HCT116 (cell line): ENCODE measurements at regions not wholly inside any gene's neighbourhood (a gene's known extent, or its start where the extent isn't known, plus 50 kb on each side); places are given as distances from the start of the nearest gene placed in this dataset.

Source experiments
- ATAC-seq: fragments of 200-7000 bp; cut with Tn5 transposase; 2 replicates; pipeline ENCODE4 v1.9.1; 2020; ENCODE audit warnings: mild to moderate bottlenecking, moderate library complexity
- BruUV-seq: library from RNA; stranded (reverse); fragments of 400-500 nt; replicated peaks from 2 replicates; lab custom pipeline; 2021; lab: Mats Ljungman, UMichigan
- CTCF ChIA-PET: fragments of 300-600 bp; sonication (Branson Sonifier 250); formaldehyde crosslinking; loops from one replicate; lab custom pipeline; 2021; ENCODE audit warnings: antibody characterized with exemption; lab: Charles Lee
- POLR2A ChIA-PET: fragments of 300-600, 350-600 bp; sonication (Branson Sonifier 250); formaldehyde crosslinking; loops from one replicate; lab custom pipeline; 2021; ENCODE audit warnings: antibody characterized with exemption; lab: Charles Lee
- RAD21 ChIA-PET, 2 experiments: fragments of 300-600 bp; sonication (Branson Sonifier 250); formaldehyde crosslinking; loops; one replicate each; lab custom pipeline; 2023; ENCODE audit warnings: low total read pairs in 2 of 2; ENCODE audit not compliant: uncharacterized antibody in 2 of 2, unreplicated experiment in 2 of 2, low non-redundant PET in 1 of 2; lab: Charles Lee
- DNase-seq: peaks from one replicate; pipeline ENCODE4 v3.0.0-alpha.2; 2010; ENCODE audit warnings: low read depth, low spot score
- H2AFZ ChIP-seq: fragments of 200-600 bp; shearing (Covaris generic), sonication (generic); 2 replicates; pipeline ENCODE4 v1.6.1; 2017; ENCODE audit warnings: low read depth, mixed run types, mixed read lengths, antibody characterized with exemption, low read length; ENCODE audit not compliant: poor library complexity, severe bottlenecking
- H3K27ac ChIP-seq: 2 replicates; pipeline ENCODE4 v1.5.1; 2012; ENCODE audit warnings: low read depth, low read length
- H3K27me3 ChIP-seq: fragments of 200-600 bp; sonication (generic); 2 replicates; pipeline ENCODE4 v1.6.1; 2016; ENCODE audit warnings: mixed run types, low read length, mixed read lengths; ENCODE audit not compliant: insufficient read depth
- H3K36me3 ChIP-seq, 2 experiments: fragments of 200-500 bp in 1 of 2; fragments of 200-600 bp in 1 of 2; sonication (Bioruptor generic) in 1 of 2; sonication (generic) in 1 of 2; 2 replicates each; pipeline versions ENCODE4 v1.5.1 to v1.6.1; 2014 to 2016; ENCODE audit warnings: low read length in 2 of 2, inconsistent platforms in 1 of 2, mixed read lengths in 1 of 2, mixed run types in 1 of 2; ENCODE audit not compliant: insufficient read depth in 2 of 2, control insufficient read depth in 1 of 2
- H3K4me1 ChIP-seq, 2 experiments: fragments of 200-600 bp in 1 of 2; sonication (generic) in 1 of 2; 2 replicates each; pipeline versions ENCODE4 v1.5.1 to v1.6.1; 2012 to 2017; ENCODE audit warnings: low read length in 2 of 2, inconsistent platforms in 1 of 2, mild to moderate bottlenecking in 1 of 2, mixed read lengths in 1 of 2, mixed run types in 1 of 2, moderate library complexity in 1 of 2; ENCODE audit not compliant: insufficient read depth in 2 of 2, control insufficient read depth in 1 of 2
- H3K4me2 ChIP-seq: fragments of 200-600 bp; sonication (generic); 2 replicates; pipeline ENCODE4 v1.6.1; 2017; ENCODE audit warnings: mixed run types, low read length, mixed read lengths
- H3K4me3 ChIP-seq, 2 experiments: fragments of 200-600 bp in 1 of 2; sonication (generic) in 1 of 2; replicated peaks in 1 of 2; 2 replicates each; pipeline ENCODE4 v1.5.1; 2011 to 2016; ENCODE audit warnings: low read length in 2 of 2, control low read depth in 1 of 2, low read depth in 1 of 2, mild to moderate bottlenecking in 1 of 2, mixed read lengths in 1 of 2, mixed run types in 1 of 2
- H3K79me2 ChIP-seq: fragments of 200-600 bp; sonication (generic); 2 replicates; pipeline ENCODE4 v1.6.1; 2017; ENCODE audit warnings: mild to moderate bottlenecking, mixed run types, low read length, moderate library complexity, mixed read lengths; ENCODE audit not compliant: insufficient read depth
- H3K9ac ChIP-seq: fragments of 200-600 bp; sonication (generic); 2 replicates; pipeline ENCODE4 v1.6.1; 2016; ENCODE audit warnings: low read length, mixed read lengths
- H3K9me2 ChIP-seq: fragments of 200-600 bp; sonication (generic), shearing (Covaris generic); 2 replicates; pipeline ENCODE4 v1.6.1; 2017; ENCODE audit warnings: mixed run types, mild to moderate bottlenecking, moderate library complexity; ENCODE audit not compliant: insufficient read depth
- H3K9me3 ChIP-seq, 2 experiments: fragments of 200-500 bp in 1 of 2; fragments of 200-600 bp in 1 of 2; sonication (Bioruptor generic) in 1 of 2; sonication (generic) in 1 of 2; 2 replicates each; pipeline ENCODE4 v1.6.1; 2014 to 2017; ENCODE audit warnings: low read length in 2 of 2, mixed read lengths in 2 of 2, inconsistent platforms in 1 of 2, low read depth in 1 of 2, mild to moderate bottlenecking in 1 of 2, mixed run types in 1 of 2, moderate library complexity in 1 of 2; ENCODE audit not compliant: control insufficient read depth in 1 of 2, insufficient read depth in 1 of 2
- H4K20me1 ChIP-seq: fragments of 200-600 bp; sonication (generic), shearing (Covaris generic); 2 replicates; pipeline ENCODE4 v1.6.1; 2017; ENCODE audit warnings: mixed run types, mild to moderate bottlenecking, moderate library complexity; ENCODE audit not compliant: insufficient read depth
- CBX3 ChIP-seq: IDR thresholded peaks from 2 replicates; pipeline ENCODE4 v1.6.1; 2012; ENCODE audit warnings: low read depth
- CEBPB ChIP-seq: IDR thresholded peaks from 2 replicates; pipeline ENCODE4 v1.6.1; 2012; ENCODE audit warnings: low read depth
- ELF1 ChIP-seq: IDR thresholded peaks from 2 replicates; pipeline ENCODE4 v1.6.1; 2012; ENCODE audit warnings: low read depth, borderline replicate concordance
- EZH2 ChIP-seq: fragments of 200-600 bp; sonication (generic); IDR thresholded peaks from 2 replicates; pipeline ENCODE4 v1.6.1; 2017; ENCODE audit warnings: antibody characterized with exemption, mixed run types
- EZH2phosphoT487 ChIP-seq: fragments of 200-600 bp; IDR thresholded peaks from 2 replicates; pipeline ENCODE4 v1.6.1; 2018; ENCODE audit warnings: antibody characterized with exemption, borderline replicate concordance
- FOSL1 ChIP-seq: IDR thresholded peaks from 2 replicates; pipeline ENCODE4 v1.6.1; 2012; ENCODE audit warnings: low read depth
- POLR2A ChIP-seq: IDR thresholded peaks from 2 replicates; pipeline ENCODE4 v1.7.0; 2011; ENCODE audit warnings: borderline replicate concordance; ENCODE audit not compliant: insufficient read depth, insufficient read length; ENCODE audit errors: extremely low read depth
- POLR2AphosphoS5 ChIP-seq: IDR thresholded peaks from 2 replicates; pipeline ENCODE4 v1.6.1; 2011; ENCODE audit warnings: mild to moderate bottlenecking, low read depth, low read length, moderate library complexity
- RAD21 ChIP-seq: IDR thresholded peaks from 2 replicates; pipeline ENCODE4 v1.6.1; 2012; ENCODE audit warnings: low read depth, mild to moderate bottlenecking
- SIN3A ChIP-seq: IDR thresholded peaks from 2 replicates; pipeline ENCODE4 v1.6.1; 2012; ENCODE audit warnings: low read depth
- SRF ChIP-seq: IDR thresholded peaks from 2 replicates; pipeline ENCODE4 v1.6.1; 2012; ENCODE audit warnings: low read depth
- YY1 ChIP-seq: IDR thresholded peaks from 2 replicates; pipeline ENCODE4 v1.6.1; 2011; ENCODE audit warnings: low read length, low read depth, moderate library complexity, mild to moderate bottlenecking; ENCODE audit not compliant: insufficient replicate concordance; ENCODE audit errors: extremely low read depth
- ZFX ChIP-seq: fragments of 450-650 bp; IDR thresholded peaks from 2 replicates; pipeline ENCODE4 v1.6.1; 2017
- ZNF274 ChIP-seq: fragments of 200-500 bp; sonication (Bioruptor generic); IDR thresholded peaks from 2 replicates; pipeline ENCODE4 v1.6.1; 2014; ENCODE audit warnings: mild to moderate bottlenecking, low read depth, low read length, inconsistent platforms
- intact Hi-C: fragments of 100-400 bp; cut with micrococcal nuclease; formaldehyde crosslinking; loops from 2 replicates; pipeline ENCODE4 v1.10.0; 2022
- TF ChIP-seq, protein P1 (sequence below), 3 experiments: fragments of 200-600 bp in 1 of 3; sonication (generic) in 1 of 3; IDR thresholded peaks in 2 of 3; conservative IDR thresholded peaks in 1 of 3; 2 replicates each; pipeline ENCODE4 v1.5.1; 2012 to 2017; ENCODE audit warnings: low read depth in 2 of 3, low read length in 2 of 3, antibody characterized with exemption in 1 of 3, borderline replicate concordance in 1 of 3, control low read depth in 1 of 3, mild to moderate bottlenecking in 1 of 3, mixed read lengths in 1 of 3, mixed run types in 1 of 3, moderate library complexity in 1 of 3; ENCODE audit not compliant: insufficient read depth in 1 of 3
- TF ChIP-seq, protein P2 (sequence below): IDR thresholded peaks from 2 replicates; pipeline ENCODE4 v1.6.1; 2012; ENCODE audit warnings: low read depth
- TF ChIP-seq, protein P3 (sequence below): IDR thresholded peaks from 2 replicates; pipeline ENCODE4 v1.6.1; 2012

DNA sequence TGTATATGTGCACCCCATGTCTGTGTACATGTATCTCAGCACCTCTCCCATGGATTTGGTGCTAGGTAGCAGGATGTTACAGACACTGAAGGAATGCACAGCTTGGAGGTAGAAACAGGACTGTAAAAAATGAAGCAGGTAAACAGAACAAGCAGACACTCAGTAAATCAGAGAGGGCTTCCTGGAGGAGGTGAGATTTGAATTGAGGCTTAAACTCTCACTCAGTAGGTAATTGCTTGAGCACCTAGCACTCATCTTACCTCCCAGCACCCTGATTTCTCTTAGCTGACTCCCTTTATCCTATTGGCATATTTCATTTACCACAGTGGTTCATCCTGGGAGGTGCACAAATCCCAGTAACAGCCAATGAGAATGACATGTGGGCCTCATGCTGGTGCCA lies 537.9 kb upstream of the RAB6C start:
- Histone ChIP-seq H3K4me3 (no peak overlapping the region), H2AFZ (no peak overlapping the region), H3K9me3 (no peaks in the 10 kb centered on the region), H4K20me1 (no peaks in the 10 kb centered on the region), H3K27me3 (no peaks in the 10 kb centered on the region), H3K27ac (no peak overlapping the region), H3K79me2 (peaks cover 8% of the 10 kb centered on the region), H3K4me1 (peaks cover 0 to 11% of the 10 kb centered on the region in 2 experiments; a peak in 1 of 4 replicates), H3K9me2 (no peaks in the 10 kb centered on the region), H3K4me2 (no peak overlapping the region), H3K9ac (no peak overlapping the region), H3K36me3 (no peaks in the 10 kb centered on the region)
- RAD21 ChIA-PET, result no interaction called here
- BruUV-seq, result no TSS peak
- DNase-seq (no peak), ATAC-seq (no peak)
- POLR2A ChIA-PET, result no interaction called here
- intact Hi-C loops, result no loop called here
- no peak for TF ChIP-seq RAD21
- TF ChIP-seq ELF1, result no peak
- TF ChIP-seq ZFX, result no peak
- TF ChIP-seq ZNF274, result no peak
- TF ChIP-seq EZH2, result no peak
- no peak for TF ChIP-seq EZH2phosphoT487
- TF ChIP-seq, protein P1, sequence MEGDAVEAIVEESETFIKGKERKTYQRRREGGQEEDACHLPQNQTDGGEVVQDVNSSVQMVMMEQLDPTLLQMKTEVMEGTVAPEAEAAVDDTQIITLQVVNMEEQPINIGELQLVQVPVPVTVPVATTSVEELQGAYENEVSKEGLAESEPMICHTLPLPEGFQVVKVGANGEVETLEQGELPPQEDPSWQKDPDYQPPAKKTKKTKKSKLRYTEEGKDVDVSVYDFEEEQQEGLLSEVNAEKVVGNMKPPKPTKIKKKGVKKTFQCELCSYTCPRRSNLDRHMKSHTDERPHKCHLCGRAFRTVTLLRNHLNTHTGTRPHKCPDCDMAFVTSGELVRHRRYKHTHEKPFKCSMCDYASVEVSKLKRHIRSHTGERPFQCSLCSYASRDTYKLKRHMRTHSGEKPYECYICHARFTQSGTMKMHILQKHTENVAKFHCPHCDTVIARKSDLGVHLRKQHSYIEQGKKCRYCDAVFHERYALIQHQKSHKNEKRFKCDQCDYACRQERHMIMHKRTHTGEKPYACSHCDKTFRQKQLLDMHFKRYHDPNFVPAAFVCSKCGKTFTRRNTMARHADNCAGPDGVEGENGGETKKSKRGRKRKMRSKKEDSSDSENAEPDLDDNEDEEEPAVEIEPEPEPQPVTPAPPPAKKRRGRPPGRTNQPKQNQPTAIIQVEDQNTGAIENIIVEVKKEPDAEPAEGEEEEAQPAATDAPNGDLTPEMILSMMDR (IDR thresholded peaks at IDR 0.05 in 2 of 3, conservative IDR thresholded peaks at IDR 0.05 in 1 of 3; ENCODE audit: borderline replicate concordance in 1 of 3, insufficient read depth in 1 of 3, low read depth in 2 of 3, low read length in 2 of 3), result no peak
- no peak for TF ChIP-seq SIN3A
- TF ChIP-seq CEBPB, result no peak
- no peak for TF ChIP-seq POLR2A
- TF ChIP-seq SRF, result no peak
- TF ChIP-seq, protein P2, sequence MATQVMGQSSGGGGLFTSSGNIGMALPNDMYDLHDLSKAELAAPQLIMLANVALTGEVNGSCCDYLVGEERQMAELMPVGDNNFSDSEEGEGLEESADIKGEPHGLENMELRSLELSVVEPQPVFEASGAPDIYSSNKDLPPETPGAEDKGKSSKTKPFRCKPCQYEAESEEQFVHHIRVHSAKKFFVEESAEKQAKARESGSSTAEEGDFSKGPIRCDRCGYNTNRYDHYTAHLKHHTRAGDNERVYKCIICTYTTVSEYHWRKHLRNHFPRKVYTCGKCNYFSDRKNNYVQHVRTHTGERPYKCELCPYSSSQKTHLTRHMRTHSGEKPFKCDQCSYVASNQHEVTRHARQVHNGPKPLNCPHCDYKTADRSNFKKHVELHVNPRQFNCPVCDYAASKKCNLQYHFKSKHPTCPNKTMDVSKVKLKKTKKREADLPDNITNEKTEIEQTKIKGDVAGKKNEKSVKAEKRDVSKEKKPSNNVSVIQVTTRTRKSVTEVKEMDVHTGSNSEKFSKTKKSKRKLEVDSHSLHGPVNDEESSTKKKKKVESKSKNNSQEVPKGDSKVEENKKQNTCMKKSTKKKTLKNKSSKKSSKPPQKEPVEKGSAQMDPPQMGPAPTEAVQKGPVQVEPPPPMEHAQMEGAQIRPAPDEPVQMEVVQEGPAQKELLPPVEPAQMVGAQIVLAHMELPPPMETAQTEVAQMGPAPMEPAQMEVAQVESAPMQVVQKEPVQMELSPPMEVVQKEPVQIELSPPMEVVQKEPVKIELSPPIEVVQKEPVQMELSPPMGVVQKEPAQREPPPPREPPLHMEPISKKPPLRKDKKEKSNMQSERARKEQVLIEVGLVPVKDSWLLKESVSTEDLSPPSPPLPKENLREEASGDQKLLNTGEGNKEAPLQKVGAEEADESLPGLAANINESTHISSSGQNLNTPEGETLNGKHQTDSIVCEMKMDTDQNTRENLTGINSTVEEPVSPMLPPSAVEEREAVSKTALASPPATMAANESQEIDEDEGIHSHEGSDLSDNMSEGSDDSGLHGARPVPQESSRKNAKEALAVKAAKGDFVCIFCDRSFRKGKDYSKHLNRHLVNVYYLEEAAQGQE, result no peak
- TF ChIP-seq CBX3, result no peak
- TF ChIP-seq YY1, result no peak
- no peak for TF ChIP-seq POLR2AphosphoS5
- TF ChIP-seq, protein P3, sequence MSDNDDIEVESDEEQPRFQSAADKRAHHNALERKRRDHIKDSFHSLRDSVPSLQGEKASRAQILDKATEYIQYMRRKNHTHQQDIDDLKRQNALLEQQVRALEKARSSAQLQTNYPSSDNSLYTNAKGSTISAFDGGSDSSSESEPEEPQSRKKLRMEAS, result no peak
- TF ChIP-seq FOSL1, result no peak
- CTCF ChIA-PET, result no interaction called here
